Lower leg skin (tissue), 3 donors: ENCODE measurements at regions not wholly inside any gene's neighbourhood (a gene's known extent, or its start where the extent isn't known, plus 50 kb on each side); places are given as distances from the start of the nearest gene placed in this dataset.

Experiments used
- CTCF ChIP-seq, 3 donors: fragments of 450-650 bp; IDR thresholded peaks; one replicate each; pipeline ENCODE4 v1.5.1; 2016; ENCODE audit warnings: antibody characterized with exemption in 3 of 3, mild to moderate bottlenecking in 3 of 3, moderate library complexity in 2 of 3
- POLR2A ChIP-seq, 2 donors: fragments of 450-650 bp; IDR thresholded peaks; one replicate each; pipeline ENCODE4 v1.6.1; 2016 to 2017; ENCODE audit warnings: antibody characterized with exemption in 2 of 2, mild to moderate bottlenecking in 1 of 2, moderate library complexity in 1 of 2

- TF ChIP-seq POLR2A (IDR thresholded peaks at IDR 0.05) (no peak), CTCF (IDR thresholded peaks at IDR 0.05) (no peak)
Measured at GRCh38 chr3:170735821-170736220, 134.2 kb downstream of the RPL22L1 start.
